K562 (cell line): ENCODE measurements at regions not wholly inside any gene's neighbourhood (a gene's known extent, or its start where the extent isn't known, plus 50 kb on each side); places are given as distances from the start of the nearest gene placed in this dataset.
A peak's percentile ranks its signal among the peaks of the same experiment; 100 is the strongest.

ENCODE experiments used
- ARNT ChIP-seq, 2 experiments: fragments of 450-650 bp; IDR thresholded peaks; 2 replicates each; pipeline ENCODE4 v1.6.1; 2016; ENCODE audit warnings: mild to moderate bottlenecking in 1 of 2
- CBX1 ChIP-seq: sonication (generic); IDR thresholded peaks from 2 replicates; pipeline ENCODE4 v1.6.1; 2016; ENCODE audit warnings: antibody characterized with exemption, low read depth, mild to moderate bottlenecking
- ELF4 ChIP-seq: fragments of 450-650 bp; formaldehyde crosslinking; IDR thresholded peaks from 2 replicates; pipeline ENCODE4 v1.4.0; 2022; ENCODE audit warnings: missing genetic modification characterization
- ETS2 ChIP-seq: IDR thresholded peaks from 2 replicates; pipeline ENCODE4 v1.6.1; 2016; ENCODE audit warnings: borderline replicate concordance, missing genetic modification characterization, mild to moderate bottlenecking, moderate library complexity, missing compliant biosample characterization; ENCODE audit not compliant: poor library complexity, severe bottlenecking
- ETV5 ChIP-seq: sonication (generic); formaldehyde crosslinking; IDR thresholded peaks from 2 replicates; pipeline ENCODE4 v1.4.0; 2020; ENCODE audit warnings: low read depth, mild to moderate bottlenecking, missing genetic modification reagents
- FOXK1 ChIP-seq: sonication (generic); formaldehyde crosslinking; IDR thresholded peaks from 2 replicates; pipeline ENCODE4 v1.8.0; 2022; ENCODE audit warnings: missing genetic modification reagents, mild to moderate bottlenecking, borderline replicate concordance
- HBP1 ChIP-seq: fragments of 450-650 bp; formaldehyde crosslinking; IDR thresholded peaks from 2 replicates; pipeline ENCODE4 v1.4.0; 2022; ENCODE audit warnings: missing genetic modification characterization
- HMGN3 ChIP-seq: IDR thresholded peaks from 2 replicates; pipeline ENCODE4 v1.6.1; 2011; ENCODE audit warnings: borderline replicate concordance, low read depth, mild to moderate bottlenecking, mixed read lengths, low read length; ENCODE audit not compliant: insufficient read length; ENCODE audit errors: extremely low read depth
- KLF1 ChIP-seq: fragments of 450-650 bp; IDR thresholded peaks from 2 replicates; pipeline ENCODE4 v1.6.1; 2016; ENCODE audit warnings: missing genetic modification characterization, missing compliant biosample characterization
- MITF ChIP-seq: IDR thresholded peaks from 2 replicates; pipeline ENCODE4 v1.6.1; 2014; ENCODE audit warnings: antibody characterized with exemption
- NBN ChIP-seq: fragments of 450-650 bp; IDR thresholded peaks from 2 replicates; pipeline ENCODE4 v1.6.1; 2016; ENCODE audit warnings: low read depth, mild to moderate bottlenecking
- PHB2 ChIP-seq: fragments of 450-650 bp; IDR thresholded peaks from 2 replicates; pipeline ENCODE4 v1.6.1; 2017; ENCODE audit warnings: low read depth
- POLR3A ChIP-seq: IDR thresholded peaks from 2 replicates; pipeline ENCODE4 v1.6.1; 2011; ENCODE audit warnings: borderline replicate concordance, mild to moderate bottlenecking, moderate library complexity; ENCODE audit not compliant: insufficient read length, insufficient read depth; ENCODE audit errors: extremely low read depth
- SAFB2 ChIP-seq: fragments of 200-400 bp; formaldehyde crosslinking; IDR thresholded peaks from 2 replicates; pipeline ENCODE4 v1.6.1; 2018; ENCODE audit warnings: borderline replicate concordance, low read length, low read depth, moderate library complexity; ENCODE audit not compliant: severe bottlenecking
- SIN3B ChIP-seq: fragments of 450-650 bp; IDR thresholded peaks from 2 replicates; pipeline ENCODE4 v1.6.1; 2017; ENCODE audit warnings: low read depth, mild to moderate bottlenecking, moderate library complexity
- SMARCB1 ChIP-seq: IDR thresholded peaks from 2 replicates; pipeline ENCODE4 v1.6.1; 2011; ENCODE audit warnings: improper control_type of control experiment, low read depth; ENCODE audit not compliant: insufficient read length
- THRAP3 ChIP-seq: fragments of 450-650 bp; IDR thresholded peaks from 2 replicates; pipeline ENCODE4 v1.6.1; 2016; ENCODE audit warnings: mild to moderate bottlenecking, inconsistent platforms, borderline replicate concordance
- UBTF ChIP-seq, 2 experiments: IDR thresholded peaks; 2 replicates each; pipeline ENCODE4 v1.6.1; 2012; ENCODE audit warnings: improper control_type of control experiment in 2 of 2, low read depth in 2 of 2, low read length in 2 of 2, borderline replicate concordance in 1 of 2
- ZC3H11A ChIP-seq: IDR thresholded peaks from 2 replicates; pipeline ENCODE4 v1.6.1; 2012; ENCODE audit warnings: low read depth, low read length, improper control_type of control experiment
- ZNF311 ChIP-seq: fragments of 250-450 bp; sonication (Bioruptor Pico); IDR thresholded peaks from 2 replicates; pipeline ENCODE4 v1.4.0; 2020; ENCODE audit warnings: mild to moderate bottlenecking, moderate library complexity
- ZNF512 ChIP-seq: IDR thresholded peaks from 2 replicates; pipeline ENCODE4 v1.6.1; 2016; ENCODE audit warnings: missing genetic modification characterization, missing compliant biosample characterization
- ZNF696 ChIP-seq: fragments of 250-450 bp; sonication (Bioruptor Pico); conservative IDR thresholded peaks from 2 replicates; pipeline ENCODE4 v1.4.0; 2020; ENCODE audit warnings: mild to moderate bottlenecking, moderate library complexity

- TF ChIP-seq ZNF696 (CRISPR knock-in tag) = no peak
- TF ChIP-seq MITF = no peak
- no peak for TF ChIP-seq SMARCB1
- TF ChIP-seq PHB2 = no peak
- 0 out of 4 replicates have a peak, but pooled peaks of 1 of the 2 experiments have one; percentile 62 for TF ChIP-seq UBTF (IDR thresholded peaks at IDR 0.05; ENCODE audit: borderline replicate concordance in 1 of 2, low read depth in 2 of 2, low read length in 2 of 2)
- TF ChIP-seq NBN = peak; percentile 51; the same call in 1 of the 2 replicates
- TF ChIP-seq ELF4 (CRISPR knock-in tag) = no peak
- TF ChIP-seq THRAP3 = no peak
- no peak for TF ChIP-seq ETS2 (tag)
- no peak for TF ChIP-seq CBX1
- no peak for TF ChIP-seq SIN3B
- no peak for TF ChIP-seq ZNF311
- no peak for TF ChIP-seq KLF1
- TF ChIP-seq HMGN3 = no peak
- 0 out of 2 replicates have a peak, but pooled peaks have one; percentile 28 for TF ChIP-seq FOXK1 (CRISPR knock-in tag)
- no peak for TF ChIP-seq ETV5 (CRISPR knock-in tag)
- TF ChIP-seq ZNF512 (tag) = no peak
- peak; percentile 84 for TF ChIP-seq POLR3A
- TF ChIP-seq ZC3H11A = no peak
- TF ChIP-seq ARNT (IDR thresholded peaks at IDR 0.05) = no peak
- no peak for TF ChIP-seq SAFB2
- no peak for TF ChIP-seq HBP1
Observed at GRCh38 chr21:17454315-17455027, 58.4 kb upstream of the CXADR start (continued).
